Lower leg skin (tissue), 3 donors: ENCODE measurements at regions not wholly inside any gene's neighbourhood (a gene's known extent, or its start where the extent isn't known, plus 50 kb on each side); places are given as distances from the start of the nearest gene placed in this dataset.
"Not testable (repeated sequence)": the region's sequence is repeated elsewhere in the genome, so short reads cannot be mapped to it uniquely, and the experiment has no call there.

ENCODE experiments used
- CTCF ChIP-seq, 3 donors: fragments of 450-650 bp; IDR thresholded peaks; one replicate each; pipeline ENCODE4 v1.5.1; 2016; ENCODE audit warnings: antibody characterized with exemption in 3 of 3, mild to moderate bottlenecking in 3 of 3, moderate library complexity in 2 of 3
- POLR2A ChIP-seq, 2 donors: fragments of 450-650 bp; IDR thresholded peaks; one replicate each; pipeline ENCODE4 v1.6.1; 2016 to 2017; ENCODE audit warnings: antibody characterized with exemption in 2 of 2, mild to moderate bottlenecking in 1 of 2, moderate library complexity in 1 of 2

GRCh38 chr14:106344065-106344614 lies 817.8 kb downstream of the TMEM121 start:
- not testable (repeated sequence) for TF ChIP-seq POLR2A, CTCF (IDR thresholded peaks at IDR 0.05)
